ENCODE measurements at regions not wholly inside any gene's neighbourhood (a gene's known extent, or its start where the extent isn't known, plus 50 kb on each side); places are given as distances from the start of the nearest gene placed in this dataset.

GRCh38 chr9:29778281-29778849 is 2205.1 kb upstream of the C9orf72 start:
- no peak for DNase-seq (ENCODE audit: low read depth)

- no peak for DNase-seq (ENCODE audit: low read depth)
Observed at GRCh38 chr9:29793970-29794369, 2220.7 kb upstream of the C9orf72 start.

GRCh38 chr9:29796291-29796952 is 2223.1 kb upstream of the C9orf72 start:
- DNase-seq (ENCODE audit: low read depth), result peak; percentile 45

- no peak for DNase-seq (ENCODE audit: low read depth)
Observed at GRCh38 chr9:29798599-29798998, 2225.3 kb upstream of the C9orf72 start.

GRCh38 chr9:29799227-29799626 is 2225.9 kb upstream of the C9orf72 start:
- DNase-seq (ENCODE audit: low read depth), result no peak

GRCh38 chr9:29800821-29801220 is 2227.5 kb upstream of the C9orf72 start:
- DNase-seq (ENCODE audit: low read depth), result no peak

GRCh38 chr9:29802454-29802853 is 2229.2 kb upstream of the C9orf72 start:
- no peak for DNase-seq (ENCODE audit: low read depth)

GRCh38 chr9:29806937-29807618 is 2233.8 kb upstream of the C9orf72 start:
- peak; percentile 68 for DNase-seq (ENCODE audit: low read depth)

- DNase-seq (ENCODE audit: low read depth), result no peak
Observed at GRCh38 chr9:29816954-29817703, 2243.8 kb upstream of the C9orf72 start.

- no peak for DNase-seq (ENCODE audit: low read depth)
Observed at GRCh38 chr9:29822458-29822857, 2249.2 kb upstream of the C9orf72 start.

- no peak for DNase-seq (ENCODE audit: low read depth)
Observed at GRCh38 chr9:29826421-29826820, 2253.1 kb upstream of the C9orf72 start.

GRCh38 chr9:29830821-29831220 is 2257.5 kb upstream of the C9orf72 start:
- DNase-seq (ENCODE audit: low read depth), result peak; percentile 49

- DNase-seq (ENCODE audit: low read depth), result no peak
Observed at GRCh38 chr9:29838491-29839020, 2265.3 kb upstream of the C9orf72 start.

GRCh38 chr9:29844251-29844650 is 2271.0 kb upstream of the C9orf72 start:
- no peak for DNase-seq (ENCODE audit: low read depth)

- no peak for DNase-seq (ENCODE audit: low read depth)
Observed at GRCh38 chr9:29850664-29851063, 2277.4 kb upstream of the C9orf72 start.

- DNase-seq (ENCODE audit: low read depth), result no peak
Observed at GRCh38 chr9:29861803-29862202, 2288.5 kb upstream of the C9orf72 start.

GRCh38 chr9:29865764-29866313 is 2292.6 kb upstream of the C9orf72 start:
- no peak for DNase-seq (ENCODE audit: low read depth)

- no peak for DNase-seq (ENCODE audit: low read depth)
Observed at GRCh38 chr9:29866556-29866955, 2293.3 kb upstream of the C9orf72 start.

GRCh38 chr9:29873579-29873978 is 2300.3 kb upstream of the C9orf72 start:
- DNase-seq (ENCODE audit: low read depth), result no peak

- no peak for DNase-seq (ENCODE audit: low read depth)
Observed at GRCh38 chr9:29875547-29875946, 2302.3 kb upstream of the C9orf72 start.

- DNase-seq (ENCODE audit: low read depth), result no peak
Observed at GRCh38 chr9:29882767-29883166, 2309.5 kb upstream of the C9orf72 start.

- DNase-seq (ENCODE audit: low read depth), result no peak
Observed at GRCh38 chr9:29906065-29906464, 2332.8 kb upstream of the C9orf72 start.
